Rectal smooth muscle tissue (tissue), 1 donor: ENCODE measurements at regions not wholly inside any gene's neighbourhood (a gene's known extent, or its start where the extent isn't known, plus 50 kb on each side); places are given as distances from the start of the nearest gene placed in this dataset.
"Not testable (repeated sequence)": the region's sequence is repeated elsewhere in the genome, so short reads cannot be mapped to it uniquely, and the experiment has no call there.

ENCODE experiments used
- H3K27ac ChIP-seq: one replicate; pipeline ENCODE4 v1.7.0; 2013; ENCODE audit warnings: low read depth, low read length, inconsistent platforms
- H3K27me3 ChIP-seq: one replicate; pipeline ENCODE4 v1.7.0; 2013; ENCODE audit warnings: low read length; ENCODE audit not compliant: control insufficient read depth, insufficient read depth
- H3K36me3 ChIP-seq: one replicate; pipeline ENCODE4 v1.7.0; 2013; ENCODE audit warnings: low read length; ENCODE audit not compliant: control insufficient read depth, insufficient read depth
- H3K4me1 ChIP-seq: one replicate; pipeline ENCODE4 v1.7.0; 2013; ENCODE audit warnings: low read length; ENCODE audit not compliant: control insufficient read depth, insufficient read depth
- H3K4me3 ChIP-seq: one replicate; pipeline ENCODE4 v1.7.0; 2013; ENCODE audit warnings: low read length
- H3K9ac ChIP-seq: one replicate; pipeline ENCODE4 v1.7.0; 2013; ENCODE audit warnings: low read length

DNA sequence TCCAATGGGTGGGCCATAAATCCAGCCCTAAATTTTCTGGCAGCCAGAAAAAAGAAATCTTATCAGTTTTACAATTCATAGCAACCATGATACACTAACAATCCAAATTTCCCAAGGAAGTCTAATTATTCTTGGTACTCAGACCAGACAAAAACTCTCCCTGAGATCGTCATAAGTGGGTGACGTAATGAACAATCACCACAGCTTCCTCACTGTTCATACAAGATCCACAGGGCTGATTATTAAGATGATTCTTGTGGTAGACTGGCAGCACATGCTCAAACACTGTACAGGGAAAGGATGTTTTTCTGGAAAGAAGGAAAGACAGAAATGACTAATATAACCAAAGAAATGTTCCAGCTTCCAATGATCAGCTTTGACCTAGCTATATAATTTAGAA lies 178.3 kb upstream of the CRIM1 start:
- no peak overlapping the region for H3K4me3 ChIP-seq
- H3K4me1 ChIP-seq, result no peaks in the 10 kb centered on the region
- no peaks in the 10 kb centered on the region for H3K36me3 ChIP-seq
- no peak overlapping the region for H3K27ac ChIP-seq
- H3K9ac ChIP-seq, result no peak overlapping the region
- H3K27me3 ChIP-seq, result no peaks in the 10 kb centered on the region

DNA sequence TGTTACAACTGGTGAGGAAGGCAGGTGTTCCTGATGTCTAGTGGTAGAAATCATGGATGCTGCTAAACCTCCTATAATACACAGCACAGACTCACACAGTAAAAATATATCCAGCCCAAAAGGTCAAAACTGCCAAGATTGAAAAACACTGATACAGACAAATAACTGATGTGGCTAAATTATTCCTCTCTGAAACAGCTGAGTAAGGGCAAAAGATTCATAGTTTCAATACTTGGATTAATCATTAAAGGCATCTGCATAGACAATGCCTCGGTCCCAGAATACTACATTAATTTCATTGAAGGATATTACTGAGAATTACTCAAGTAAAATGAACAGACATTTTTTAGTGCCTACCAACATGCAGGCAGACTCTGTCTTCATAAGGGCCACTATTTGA lies 180.7 kb upstream of the CRIM1 start:
- Histone ChIP-seq H3K27ac (no peak overlapping the region), H3K4me1 (no peaks in the 10 kb centered on the region), H3K36me3 (no peaks in the 10 kb centered on the region), H3K9ac (no peak overlapping the region), H3K4me3 (no peak overlapping the region), H3K27me3 (no peaks in the 10 kb centered on the region)

DNA sequence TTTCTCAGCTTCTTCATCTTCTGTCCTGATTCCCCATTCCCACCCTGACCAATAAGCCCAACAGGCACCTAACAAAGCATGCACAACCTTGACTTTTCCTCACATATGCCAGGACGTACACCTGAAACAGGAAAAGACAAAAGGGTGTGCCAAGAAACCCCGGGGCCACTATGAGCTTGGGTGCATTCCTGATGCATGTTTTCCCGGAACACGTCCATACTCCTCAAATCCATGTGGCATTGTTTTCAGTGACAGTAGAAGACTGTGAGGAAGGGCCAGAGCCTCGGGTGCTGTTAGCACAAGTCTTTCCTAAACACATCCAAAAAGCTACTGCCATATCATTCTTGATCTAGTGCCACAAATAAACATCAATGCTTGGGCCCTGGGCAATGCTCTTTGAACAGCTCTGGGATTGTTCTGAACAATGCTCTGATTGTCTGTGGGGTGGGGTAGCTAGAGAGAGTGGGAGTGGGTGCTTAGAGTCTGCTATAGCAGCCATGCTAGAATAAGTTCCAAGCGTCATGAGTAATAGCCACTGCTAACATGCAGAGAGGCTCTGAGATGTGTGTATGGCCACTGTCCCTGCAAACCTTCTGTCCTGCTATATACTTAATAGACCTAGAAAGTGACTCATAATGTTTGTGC lies 181.7 kb upstream of the CRIM1 start:
- H3K9ac ChIP-seq, result no peak overlapping the region
- no peaks in the 10 kb centered on the region for H3K4me1 ChIP-seq
- H3K27me3 ChIP-seq, result no peaks in the 10 kb centered on the region
- no peak overlapping the region for H3K4me3 ChIP-seq
- H3K36me3 ChIP-seq, result no peaks in the 10 kb centered on the region
- H3K27ac ChIP-seq, result no peak overlapping the region

DNA sequence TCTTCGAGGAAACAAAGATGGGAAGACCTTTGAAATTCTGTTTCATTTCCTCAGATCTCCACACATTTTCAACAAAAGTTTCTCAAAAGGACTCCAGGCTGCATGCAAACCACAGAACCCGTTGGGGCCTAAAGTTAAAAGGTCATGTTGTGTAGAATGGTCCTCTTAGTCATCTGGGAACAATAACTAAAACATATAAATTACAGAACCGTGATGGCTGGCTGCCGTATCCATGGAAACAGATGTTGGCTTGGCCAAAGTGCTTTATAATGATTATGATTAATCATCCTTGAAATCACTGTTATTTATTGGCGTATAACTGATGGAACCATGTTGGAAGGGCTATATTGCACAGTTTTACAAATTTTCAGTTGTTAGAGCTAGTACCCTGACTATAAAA lies 182.8 kb upstream of the CRIM1 start:
- Histone ChIP-seq H3K27me3 (no peaks in the 10 kb centered on the region), H3K36me3 (no peaks in the 10 kb centered on the region), H3K4me3 (no peak overlapping the region), H3K27ac (no peak overlapping the region), H3K9ac (no peak overlapping the region), H3K4me1 (no peaks in the 10 kb centered on the region)

DNA sequence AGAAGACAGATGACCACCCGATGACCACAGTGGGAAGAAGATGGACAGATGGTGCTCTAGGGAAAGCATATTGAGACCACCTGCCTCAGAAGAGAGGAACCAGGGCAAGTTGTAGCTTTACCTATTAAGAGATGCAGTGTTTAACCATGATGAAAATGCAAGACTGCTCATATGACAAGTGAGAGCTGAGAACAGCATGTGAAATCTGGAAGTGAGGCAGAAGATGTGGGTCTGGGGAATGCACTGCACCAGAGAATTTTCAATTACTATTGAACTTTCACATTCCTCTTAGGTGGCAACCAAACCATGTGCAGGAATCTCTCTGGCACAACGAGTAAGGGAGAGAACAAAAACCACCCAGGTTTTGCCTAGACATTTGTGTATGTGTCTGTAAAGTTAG lies 184.8 kb upstream of the CRIM1 start:
- no peaks in the 10 kb centered on the region for H3K27me3 ChIP-seq
- no peaks in the 10 kb centered on the region for H3K36me3 ChIP-seq
- no peak overlapping the region for H3K27ac ChIP-seq
- H3K4me3 ChIP-seq, result no peak overlapping the region
- no peaks in the 10 kb centered on the region for H3K4me1 ChIP-seq
- no peak overlapping the region for H3K9ac ChIP-seq

DNA sequence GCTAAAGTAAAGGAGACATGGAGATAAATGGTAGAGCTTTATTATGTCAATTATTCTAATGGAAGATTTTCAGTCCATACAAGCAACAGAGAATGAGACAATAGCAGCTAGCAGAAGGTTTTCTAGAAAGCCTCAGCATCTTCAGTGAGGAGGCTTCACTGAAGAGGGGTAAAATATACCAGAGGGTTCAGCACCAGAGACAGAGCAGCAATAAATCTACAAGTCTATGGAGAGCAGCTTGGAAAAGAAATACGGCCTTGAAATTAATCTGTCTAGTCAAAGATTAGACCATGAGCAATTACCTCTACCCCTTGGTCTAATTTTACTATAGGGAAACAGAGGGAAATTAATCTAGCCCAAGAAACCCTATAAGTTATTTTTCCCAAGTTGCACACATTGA lies 185.7 kb upstream of the CRIM1 start:
- no peaks in the 10 kb centered on the region for H3K36me3 ChIP-seq
- H3K4me3 ChIP-seq, result no peak overlapping the region
- H3K9ac ChIP-seq, result no peak overlapping the region
- H3K27me3 ChIP-seq, result no peaks in the 10 kb centered on the region
- no peaks in the 10 kb centered on the region for H3K4me1 ChIP-seq
- no peak overlapping the region for H3K27ac ChIP-seq

DNA sequence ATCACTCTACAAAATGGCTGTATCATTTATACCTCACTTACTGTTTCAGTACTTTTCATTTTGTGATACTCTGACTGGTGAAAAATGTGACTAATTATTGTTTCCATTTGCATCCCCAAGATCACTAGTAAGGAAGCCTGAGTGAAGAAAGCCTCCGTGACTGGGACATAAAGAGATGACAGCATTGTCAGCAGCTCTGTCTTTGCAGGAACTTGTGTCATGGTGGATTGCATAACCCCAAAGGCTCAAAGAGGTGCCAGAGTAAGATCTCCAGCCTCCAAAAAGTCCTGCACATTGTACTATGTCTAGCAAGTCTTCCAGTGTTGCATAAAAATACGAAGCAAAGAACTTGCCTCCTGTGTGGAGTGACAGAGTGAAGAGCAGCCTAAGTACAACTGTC lies 187.5 kb upstream of the CRIM1 start:
- no peak overlapping the region for H3K27ac ChIP-seq

DNA sequence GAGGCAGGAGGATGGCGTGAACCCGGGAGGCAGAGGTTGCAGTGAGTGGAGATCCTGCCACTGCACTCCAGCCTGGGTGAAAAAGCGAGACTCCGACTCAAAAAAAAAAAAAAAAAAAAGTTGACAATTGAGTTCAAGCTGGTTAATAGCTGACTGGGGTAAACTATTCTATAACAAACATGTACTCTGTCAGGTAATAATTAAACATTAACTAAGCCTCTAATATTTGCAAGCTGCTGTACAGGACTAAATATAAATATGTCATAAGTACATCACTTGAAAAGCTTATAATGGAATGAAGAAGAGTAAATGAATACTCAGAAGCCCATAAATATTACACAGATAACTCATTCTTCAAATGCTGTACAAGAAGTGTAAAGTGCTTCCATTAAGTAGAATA lies 190.4 kb upstream of the CRIM1 start:
- Histone ChIP-seq H3K4me3 (no peak overlapping the region), H3K9ac (no peak overlapping the region), H3K27me3 (no peaks in the 10 kb centered on the region), H3K27ac (no peak overlapping the region), H3K36me3 (no peaks in the 10 kb centered on the region), H3K4me1 (no peaks in the 10 kb centered on the region)

More for the DNA sequence above, 187.5 kb upstream of the CRIM1 start:
- no peak overlapping the region for H3K4me3 ChIP-seq
- no peak overlapping the region for H3K9ac ChIP-seq
- no peaks in the 10 kb centered on the region for H3K36me3 ChIP-seq
- no peaks in the 10 kb centered on the region for H3K27me3 ChIP-seq
- H3K4me1 ChIP-seq, result no peaks in the 10 kb centered on the region

DNA sequence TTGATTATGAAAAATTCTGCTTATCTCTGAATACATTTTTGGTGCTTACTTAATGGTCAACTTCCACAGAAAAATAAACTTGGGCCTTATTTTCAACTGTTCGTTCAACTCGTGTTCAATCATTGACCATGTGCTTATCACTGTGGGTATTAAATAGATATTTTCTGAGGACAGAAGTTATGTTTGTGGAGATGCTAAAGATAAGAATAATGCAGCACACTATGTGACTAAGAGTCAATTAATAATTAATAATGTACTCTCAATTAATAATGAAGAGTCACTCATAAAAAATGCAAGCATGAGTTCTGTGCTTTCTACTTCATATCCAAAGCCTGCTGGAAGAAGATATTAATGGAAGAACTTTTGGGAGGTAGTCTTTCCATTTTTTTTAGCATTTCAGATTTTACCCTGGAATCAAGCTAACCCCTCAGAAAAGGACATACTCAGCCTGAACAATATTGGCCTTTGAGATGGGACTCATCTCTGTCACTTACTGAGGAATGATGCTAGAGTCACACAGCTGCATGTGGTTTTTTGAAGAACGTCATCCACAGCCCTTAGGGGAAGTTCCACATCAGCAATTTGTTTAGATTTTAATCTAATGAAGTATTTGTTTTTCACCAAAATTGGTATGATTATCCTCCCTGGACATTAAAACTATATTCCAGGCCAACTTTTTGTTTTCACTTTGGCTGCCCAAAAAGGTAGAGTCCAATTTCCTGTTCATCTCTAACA lies 191.9 kb upstream of the CRIM1 start:
- H3K4me3 ChIP-seq, result no peak overlapping the region
- H3K36me3 ChIP-seq, result no peaks in the 10 kb centered on the region
- no peaks in the 10 kb centered on the region for H3K27me3 ChIP-seq
- no peak overlapping the region for H3K27ac ChIP-seq
- no peak overlapping the region for H3K9ac ChIP-seq
- no peaks in the 10 kb centered on the region for H3K4me1 ChIP-seq

DNA sequence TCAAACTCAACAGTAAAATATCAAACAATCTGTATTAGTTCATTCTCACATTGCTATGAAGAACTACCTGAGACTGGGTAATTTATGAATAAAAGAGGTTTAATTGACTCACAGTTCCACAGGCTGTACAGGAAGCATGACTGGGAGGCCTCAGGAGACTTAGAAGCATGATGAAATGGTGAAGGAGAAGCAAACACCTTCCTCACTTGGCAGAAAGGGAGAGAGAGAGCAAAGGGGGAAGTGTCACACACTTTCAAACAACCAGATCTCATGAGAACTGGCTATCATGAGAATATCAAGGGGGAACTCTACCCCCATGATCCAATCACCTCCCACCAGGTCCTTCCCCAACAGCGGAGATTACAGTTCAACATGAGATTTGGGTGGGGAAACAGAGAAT lies 198.5 kb upstream of the CRIM1 start:
- not testable (repeated sequence) for H3K4me1 ChIP-seq, H3K4me3 ChIP-seq, H3K27me3 ChIP-seq, H3K27ac ChIP-seq, H3K9ac ChIP-seq, H3K36me3 ChIP-seq

DNA sequence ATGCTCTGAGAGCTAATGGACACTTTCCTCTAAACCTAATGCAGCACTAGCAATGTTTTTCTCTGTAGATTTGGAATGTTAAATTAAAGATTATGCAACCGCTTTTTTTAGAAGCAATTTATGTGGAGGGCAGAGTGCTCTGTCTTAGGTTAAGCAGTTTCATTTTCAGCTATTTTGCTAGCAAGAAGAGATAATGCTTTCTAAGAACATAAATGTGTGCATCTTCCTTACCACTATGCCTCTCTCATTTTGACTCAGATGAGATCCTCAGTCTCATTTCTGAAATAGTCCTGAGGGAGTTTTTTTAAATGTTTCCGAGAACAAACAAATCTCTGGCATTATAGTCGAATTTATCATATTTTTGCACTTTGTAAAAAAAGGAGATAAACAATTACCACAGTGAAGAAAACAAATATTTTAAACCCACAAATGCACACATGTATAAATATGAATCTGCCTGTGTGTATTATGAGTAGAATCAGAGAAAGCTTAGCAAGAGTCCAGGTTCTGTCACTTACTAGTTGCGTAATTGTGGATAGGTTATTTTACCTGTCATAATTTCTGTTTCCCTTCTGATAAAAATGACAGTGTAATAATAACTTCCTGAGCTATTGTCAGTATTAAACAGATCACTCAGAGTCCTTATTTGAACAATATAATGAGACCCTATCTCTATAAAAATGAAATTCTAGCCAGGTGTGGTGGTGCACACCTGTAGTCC lies 207.7 kb upstream of the CRIM1 start:
- H3K36me3 ChIP-seq, result no peaks in the 10 kb centered on the region
- no peaks in the 10 kb centered on the region for H3K27me3 ChIP-seq
- H3K9ac ChIP-seq, result no peak overlapping the region
- H3K4me1 ChIP-seq, result no peaks in the 10 kb centered on the region
- H3K27ac ChIP-seq, result no peak overlapping the region
- H3K4me3 ChIP-seq, result no peak overlapping the region

DNA sequence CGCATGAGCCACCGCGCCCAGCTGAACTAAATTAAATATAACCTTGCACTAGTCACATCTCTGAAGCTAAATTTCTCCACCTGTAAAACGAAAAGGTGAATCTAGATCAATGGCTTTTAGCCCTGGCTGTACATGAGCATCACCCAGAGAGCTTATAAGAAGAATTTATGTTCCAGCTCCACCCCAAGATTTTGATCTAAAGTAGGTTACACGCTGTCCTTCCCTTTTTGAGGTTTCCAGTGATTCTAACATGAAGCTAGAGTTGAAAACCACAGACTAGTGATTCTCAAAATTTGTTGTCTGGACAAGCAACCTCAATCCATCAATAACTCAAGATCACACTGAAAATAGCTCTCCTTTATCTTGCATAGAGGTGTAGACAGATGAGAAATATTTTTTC lies 208.8 kb upstream of the CRIM1 start:
- H3K4me1 ChIP-seq, result no peaks in the 10 kb centered on the region
- no peaks in the 10 kb centered on the region for H3K36me3 ChIP-seq
- no peak overlapping the region for H3K9ac ChIP-seq
- no peak overlapping the region for H3K4me3 ChIP-seq
- H3K27me3 ChIP-seq, result no peaks in the 10 kb centered on the region
- no peak overlapping the region for H3K27ac ChIP-seq

DNA sequence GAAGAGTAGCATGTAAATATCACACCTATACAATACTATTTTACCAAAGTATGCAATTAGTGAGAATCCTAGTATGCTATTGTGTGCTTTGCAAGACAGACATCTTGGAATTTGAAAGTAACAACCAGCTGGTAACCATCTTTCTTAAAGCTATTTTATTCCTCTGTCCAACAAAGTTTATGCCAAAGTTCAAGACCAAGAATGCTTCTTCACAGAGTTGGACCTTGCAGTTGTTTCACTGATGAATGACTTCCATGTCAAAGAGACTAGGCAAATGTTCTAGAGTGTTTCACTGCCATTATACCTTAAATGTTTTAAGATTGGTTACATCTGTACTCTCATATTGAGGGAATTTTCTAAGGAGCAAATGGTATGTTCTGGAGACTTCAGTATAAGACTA lies 215.2 kb upstream of the CRIM1 start:
- no peaks in the 10 kb centered on the region for H3K27me3 ChIP-seq
- no peak overlapping the region for H3K27ac ChIP-seq
- H3K4me1 ChIP-seq, result no peaks in the 10 kb centered on the region
- no peak overlapping the region for H3K9ac ChIP-seq
- H3K4me3 ChIP-seq, result no peak overlapping the region
- no peaks in the 10 kb centered on the region for H3K36me3 ChIP-seq
